Posterior vena cava (tissue), 2 donors: ENCODE measurements at regions not wholly inside any gene's neighbourhood (a gene's known extent, or its start where the extent isn't known, plus 50 kb on each side); places are given as distances from the start of the nearest gene placed in this dataset.

Source experiments
- DNase-seq: peaks from one replicate; pipeline ENCODE4 v3.0.0-alpha.2; 2020; ENCODE audit warnings: low spot score
- intact Hi-C, 2 donors: fragments of 100-400 bp; cut with DNase I; formaldehyde crosslinking; loops; one replicate each; pipeline versions ENCODE4 v1.14.1 to v1.14.2; 2022 to 2023
- donor health status: DM: yes; HTN: yes; CAD: no.
- donor health status: DM: yes; HTN: yes; CAD: no.

- DNase-seq: peak; percentile 83
- intact Hi-C loops: no loop called here
Measured at GRCh38 chr7:12111422-12112405, 99.4 kb upstream of the TMEM106B start.

DNA sequence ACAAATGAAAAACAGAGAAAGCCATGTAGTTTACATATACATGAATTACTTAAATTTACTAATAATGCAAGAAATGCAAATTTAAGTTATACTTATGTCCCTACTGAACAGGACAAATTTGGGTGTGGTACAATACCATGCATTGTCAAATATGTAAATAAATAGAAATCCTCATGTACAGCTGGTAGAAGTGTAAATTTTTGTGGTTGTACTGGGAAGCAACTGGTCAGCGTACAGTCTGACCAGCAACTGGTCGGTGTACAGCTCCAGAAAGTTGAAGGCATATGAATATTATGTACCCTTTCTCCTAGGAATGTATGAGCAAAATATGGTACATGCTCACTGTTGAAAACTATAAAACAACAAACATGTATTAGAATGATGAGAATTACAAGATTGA is 93.9 kb upstream of the TMEM106B start:
- intact Hi-C loops: no loop called here
- no peak for DNase-seq

- intact Hi-C loops: no loop called here
- no peak for DNase-seq
Measured at GRCh38 chr7:12119620-12120303, 91.3 kb upstream of the TMEM106B start.

DNA sequence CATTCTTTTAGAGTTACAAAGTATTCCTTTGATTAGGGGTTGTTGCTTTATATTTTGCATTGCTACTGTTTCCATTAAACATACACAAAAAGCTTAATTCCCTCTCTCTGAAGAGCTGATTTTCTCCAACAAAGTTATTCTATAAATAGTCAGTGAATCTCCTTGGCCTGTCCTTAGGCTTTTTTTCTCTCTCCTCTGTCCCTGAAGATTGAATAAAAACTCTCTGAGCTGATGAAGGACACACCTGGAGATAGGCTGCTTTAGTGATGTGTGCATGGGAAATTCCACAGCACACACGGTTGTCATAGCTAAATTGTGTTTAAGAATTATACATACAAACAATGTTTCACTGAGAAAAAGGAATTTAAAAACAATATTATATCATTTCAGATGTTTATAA is 90.5 kb upstream of the TMEM106B start:
- intact Hi-C loops: no loop called here
- DNase-seq: no peak

DNA sequence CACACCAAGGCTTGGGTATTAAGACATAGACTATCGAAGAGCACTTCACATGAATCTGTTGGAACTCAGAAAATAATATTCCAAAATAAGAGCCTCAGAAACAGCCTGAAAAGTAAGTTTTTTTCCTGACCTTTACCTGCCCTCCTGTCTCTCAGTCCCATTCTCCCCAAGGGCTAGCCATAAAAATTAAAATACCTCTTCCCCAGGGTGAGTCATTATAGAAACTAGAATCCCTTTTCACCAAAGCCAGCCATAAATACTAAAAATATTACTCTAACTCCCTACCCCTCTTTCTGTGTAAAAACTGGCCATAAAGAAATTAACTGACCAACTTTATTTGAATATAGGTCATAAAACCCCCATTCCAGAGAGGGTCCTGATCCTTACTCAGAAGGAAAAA is 87.9 kb upstream of the TMEM106B start:
- intact Hi-C loops: no loop called here
- no peak for DNase-seq

- intact Hi-C loops: no loop called here
- DNase-seq: no peak
Measured at GRCh38 chr7:12124028-12124427, 87.1 kb upstream of the TMEM106B start.

GRCh38 chr7:12127455-12127854 is 83.6 kb upstream of the TMEM106B start:
- no peak for DNase-seq
- intact Hi-C loops: no loop called here

DNA sequence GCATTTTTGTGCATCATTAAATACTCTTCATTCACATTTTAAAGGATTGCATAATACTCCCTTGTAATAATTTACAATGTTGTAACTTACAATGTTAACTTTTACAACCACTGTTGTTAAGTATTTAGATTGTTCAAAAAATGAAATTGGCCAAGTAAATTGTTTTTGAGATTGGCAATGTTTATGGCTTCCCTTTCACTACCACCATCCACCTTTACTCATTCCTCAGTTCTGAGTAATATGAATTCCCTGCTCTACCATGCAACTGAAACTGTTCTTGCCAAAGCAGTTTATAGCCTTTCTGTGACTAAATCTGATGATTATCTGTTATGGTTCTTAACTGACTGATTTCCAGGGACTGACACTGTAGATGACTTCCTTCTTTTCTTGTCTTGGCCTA is 80.5 kb upstream of the TMEM106B start:
- intact Hi-C loops: no loop called here
- no peak for DNase-seq

DNA sequence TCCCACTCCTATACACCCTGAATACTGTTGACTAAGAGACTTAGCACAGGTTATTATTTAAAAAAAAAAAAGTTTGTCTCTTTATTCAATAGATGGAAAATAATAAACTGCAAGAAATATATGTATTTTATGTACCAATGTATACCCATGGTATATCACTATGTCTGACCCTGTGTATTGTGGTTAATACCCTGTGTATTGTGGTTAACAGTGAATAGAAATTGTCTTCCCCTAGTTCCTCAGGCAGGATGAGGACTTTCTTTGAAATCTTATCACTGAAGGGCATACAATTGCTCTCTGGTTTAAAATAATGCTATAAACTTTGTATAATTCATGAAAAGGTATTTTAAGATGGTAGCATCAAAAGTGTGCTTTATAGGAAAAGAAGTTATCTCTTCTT is 80.0 kb upstream of the TMEM106B start:
- intact Hi-C loops: no loop called here

DNA sequence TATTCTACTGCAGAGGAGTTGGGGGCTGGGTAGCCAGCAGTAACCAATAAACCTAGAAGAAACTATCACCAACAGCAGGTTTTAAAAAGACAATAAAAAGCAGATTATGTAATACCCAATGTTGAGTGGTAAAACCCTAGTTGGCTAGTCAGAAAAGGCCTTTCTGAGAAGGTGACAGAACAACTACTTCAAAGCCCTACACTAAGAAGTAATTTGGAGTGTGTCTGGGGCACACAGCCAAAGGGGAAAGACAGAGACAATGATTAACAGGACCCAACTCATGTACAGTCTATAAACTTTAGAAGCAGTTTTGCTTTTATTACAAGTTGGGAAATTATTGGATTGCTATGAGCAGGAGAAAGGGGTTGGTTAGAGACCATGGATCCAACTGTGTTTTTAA is 77.2 kb upstream of the TMEM106B start:
- DNase-seq: no peak
- intact Hi-C loops: no loop called here

More for the DNA sequence above, 80.0 kb upstream of the TMEM106B start:
- no peak for DNase-seq

GRCh38 chr7:12136523-12136922 is 74.6 kb upstream of the TMEM106B start:
- no peak for DNase-seq
- intact Hi-C loops: no loop called here

DNA sequence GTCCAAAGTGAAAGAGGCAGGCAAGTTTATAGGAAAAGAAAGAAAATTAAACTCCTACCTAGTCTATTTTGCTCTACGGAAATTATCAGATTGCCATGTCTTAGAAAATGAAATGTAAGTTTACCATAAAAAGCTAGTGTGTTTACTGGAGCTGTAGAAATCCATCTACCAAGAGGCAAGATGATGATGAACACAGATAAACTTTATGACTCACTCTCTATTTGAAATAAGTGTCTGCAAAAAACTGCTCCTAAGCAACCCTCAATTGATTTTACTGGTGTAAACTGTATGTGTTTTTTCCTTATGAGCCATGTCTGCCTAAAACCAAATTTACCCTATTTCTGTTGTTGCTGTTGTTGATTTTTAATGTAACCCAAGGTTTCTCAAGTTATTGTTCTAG is 73.8 kb upstream of the TMEM106B start:
- DNase-seq: no peak
- intact Hi-C loops: no loop called here

GRCh38 chr7:12138421-12138820 is 72.7 kb upstream of the TMEM106B start:
- DNase-seq: no peak
- intact Hi-C loops: no loop called here

DNA sequence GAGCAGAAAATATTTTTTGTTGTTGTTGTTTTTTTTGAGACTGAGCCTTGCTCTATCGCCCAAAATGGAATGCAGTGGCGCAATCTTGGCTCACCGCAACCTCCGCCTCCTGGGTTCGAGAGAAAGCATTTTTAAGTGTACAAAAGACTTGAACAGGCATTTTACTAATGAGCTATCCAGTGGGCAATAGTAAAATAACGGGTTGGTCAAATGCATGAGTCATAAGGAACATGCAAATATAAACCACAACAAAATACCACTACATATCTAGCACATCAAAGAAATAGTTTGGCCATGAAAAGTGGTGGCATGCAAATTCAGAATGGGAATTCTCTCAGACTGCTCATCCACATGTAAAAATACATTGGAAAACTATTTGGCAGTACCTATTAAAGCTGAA is 71.7 kb upstream of the TMEM106B start:
- intact Hi-C loops: no loop called here
- DNase-seq: no peak

GRCh38 chr7:12146813-12147212 is 64.3 kb upstream of the TMEM106B start:
- DNase-seq: no peak
- intact Hi-C loops: no loop called here

DNA sequence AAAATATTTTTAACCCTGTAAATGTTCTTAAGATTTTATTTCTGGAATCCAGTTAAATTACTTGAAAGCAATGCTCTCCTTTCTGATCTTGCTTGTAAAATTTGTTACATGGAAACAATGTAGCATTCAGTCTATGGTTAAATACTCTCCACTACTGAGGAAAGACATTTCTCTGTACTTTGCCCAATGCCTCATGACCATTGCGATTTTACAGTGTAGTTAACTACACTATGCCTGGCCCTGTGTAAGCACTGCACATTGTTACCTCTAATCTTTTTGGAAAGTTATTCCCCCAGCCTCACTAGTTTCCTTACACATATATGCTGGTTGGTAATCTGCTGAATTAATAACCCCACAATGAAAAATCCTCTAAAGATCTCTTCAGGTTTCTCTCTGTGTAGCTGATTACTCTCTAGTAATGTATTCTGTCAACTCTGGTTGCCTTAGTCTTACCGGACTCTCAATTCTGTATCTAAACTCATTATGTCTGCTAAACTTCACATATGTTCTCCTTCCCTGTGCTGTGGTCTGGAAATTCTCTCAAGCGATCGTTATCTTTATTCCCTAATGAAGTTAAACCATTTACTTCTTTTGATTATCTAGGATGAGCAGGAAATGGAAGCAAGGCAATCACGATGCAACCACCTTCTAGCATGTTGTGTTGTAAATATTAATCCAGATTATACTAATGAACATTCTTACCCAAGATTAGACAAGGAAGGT is 58.7 kb upstream of the TMEM106B start:
- DNase-seq: no peak
- intact Hi-C loops: no loop called here

- DNase-seq: no peak
- intact Hi-C loops: no loop called here
Measured at GRCh38 chr7:12154119-12154518, 57.0 kb upstream of the TMEM106B start.

GRCh38 chr7:12157517-12157916 is 53.6 kb upstream of the TMEM106B start:
- intact Hi-C loops: no loop called here
- no peak for DNase-seq

GRCh38 chr7:12158334-12159060 is 52.6 kb upstream of the TMEM106B start:
- intact Hi-C loops: no loop called here
- no peak for DNase-seq
